SU-DHL-6 (cell line): ENCODE measurements at regions not wholly inside any gene's neighbourhood (a gene's known extent, or its start where the extent isn't known, plus 50 kb on each side); places are given as distances from the start of the nearest gene placed in this dataset.
"Not testable (repeated sequence)": the region's sequence is repeated elsewhere in the genome, so short reads cannot be mapped to it uniquely, and the experiment has no call there.

Experiments
- H2AFZ ChIP-seq: fragments of 200-600 bp; sonication (generic); 2 replicates; pipeline ENCODE4 v1.6.1; 2014; ENCODE audit warnings: low read depth, mild to moderate bottlenecking, moderate library complexity, mixed read lengths, antibody characterized with exemption, low read length; ENCODE audit not compliant: severe bottlenecking
- H3F3A ChIP-seq: fragments of 200-600 bp; shearing (Covaris generic); 2 replicates; pipeline ENCODE4 v1.6.0; 2016; ENCODE audit warnings: antibody characterized with exemption, mild to moderate bottlenecking; ENCODE audit not compliant: insufficient read depth
- H3K27ac ChIP-seq: fragments of 200-600 bp; sonication (generic); 2 replicates; pipeline ENCODE4 v1.5.1; 2016; ENCODE audit warnings: low read depth, mild to moderate bottlenecking, low read length, moderate library complexity, mixed read lengths
- H3K27me3 ChIP-seq: fragments of 200-600 bp; sonication (generic), shearing (Covaris generic); 2 replicates; pipeline ENCODE4 v1.6.0; 2014; ENCODE audit warnings: mild to moderate bottlenecking, low read length
- H3K36me3 ChIP-seq: fragments of 200-600 bp; sonication (generic); 2 replicates; pipeline ENCODE4 v1.6.1; 2014; ENCODE audit warnings: mild to moderate bottlenecking, low read length, mixed read lengths
- H3K4me2 ChIP-seq: fragments of 300-600, 200-600 bp; shearing (Covaris generic), sonication (generic); 2 replicates; pipeline ENCODE4 v1.6.0; 2014; ENCODE audit warnings: low read length, low read depth, mild to moderate bottlenecking; ENCODE audit not compliant: poor library complexity, severe bottlenecking
- H3K4me3 ChIP-seq: fragments of 200-600 bp; sonication (generic); 2 replicates; pipeline ENCODE4 v1.5.1; 2014; ENCODE audit warnings: antibody characterized with exemption, low read length, mild to moderate bottlenecking, mixed read lengths; ENCODE audit not compliant: insufficient read depth, poor library complexity, severe bottlenecking
- H3K79me2 ChIP-seq: fragments of 200-600 bp; sonication (generic); 2 replicates; pipeline ENCODE4 v1.6.1; 2014; ENCODE audit warnings: mild to moderate bottlenecking, low read length, moderate library complexity; ENCODE audit not compliant: insufficient read depth
- H3K9ac ChIP-seq: fragments of 200-600 bp; sonication (generic); 2 replicates; pipeline ENCODE4 v1.7.0; 2014; ENCODE audit warnings: mild to moderate bottlenecking, low read length
- H3K9me2 ChIP-seq: fragments of 200-600 bp; sonication (generic); replicated peaks from 2 replicates; pipeline ENCODE4 v1.6.1; 2014; ENCODE audit warnings: low read length; ENCODE audit not compliant: insufficient read depth
- H3K9me3 ChIP-seq: fragments of 200-600 bp; sonication (generic); 2 replicates; pipeline ENCODE4 v1.6.1; 2014; ENCODE audit warnings: low read length, mixed read lengths; ENCODE audit not compliant: insufficient read depth
- H4K20me1 ChIP-seq: fragments of 200-600 bp; sonication (generic); 2 replicates; pipeline ENCODE4 v1.6.1; 2014; ENCODE audit warnings: low read depth, mild to moderate bottlenecking, antibody characterized with exemption, low read length, moderate library complexity, mixed read lengths
- EZH2phosphoT487 ChIP-seq: fragments of 200-600 bp; sonication (generic), shearing (Covaris generic); conservative IDR thresholded peaks from 2 replicates; pipeline ENCODE4 v1.6.1; 2018; ENCODE audit warnings: mild to moderate bottlenecking, antibody characterized with exemption, low read length, moderate library complexity, mixed read lengths
- TF ChIP-seq, protein P1 (sequence below): fragments of 200-600 bp; sonication (generic); IDR thresholded peaks from one replicate; pipeline ENCODE4 v1.5.1; 2017; ENCODE audit warnings: antibody characterized with exemption, mild to moderate bottlenecking, low read length, moderate library complexity; ENCODE audit not compliant: insufficient read depth, poor library complexity, severe bottlenecking

DNA sequence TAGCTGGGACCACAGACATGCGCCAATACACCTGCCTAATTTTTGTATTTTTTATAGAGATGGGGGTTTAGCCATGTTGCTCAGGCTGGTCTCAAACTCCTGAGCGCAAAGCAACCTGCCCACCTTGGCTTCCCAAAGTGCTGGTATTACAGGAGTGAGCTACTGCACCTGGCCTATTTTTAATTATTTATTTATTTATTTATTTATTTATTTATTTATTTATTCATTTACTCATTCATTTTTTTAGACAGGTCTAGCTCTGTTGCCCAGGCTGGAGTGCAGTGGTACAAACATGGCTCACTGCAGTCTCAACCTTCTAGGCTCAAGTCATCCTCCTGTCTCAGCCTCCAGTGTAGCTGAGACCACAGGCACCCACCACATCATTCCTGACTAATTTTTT, 434.3 kb downstream of the DOK5 start:
- no peak overlapping the region for H3K9ac ChIP-seq
- no peaks in the 10 kb centered on the region for H3K79me2 ChIP-seq
- H3K27me3 ChIP-seq = no peaks in the 10 kb centered on the region
- no peaks in the 10 kb centered on the region for H4K20me1 ChIP-seq
- H3K9me3 ChIP-seq = no peaks in the 10 kb centered on the region
- no peak overlapping the region for H3K4me2 ChIP-seq
- H3K4me3 ChIP-seq = no peak overlapping the region
- H3K27ac ChIP-seq = no peak overlapping the region
- no peaks in the 10 kb centered on the region for H3K9me2 ChIP-seq
- peaks cover 3% of the 10 kb centered on the region; the same call in 1 of the 2 replicates for H3K36me3 ChIP-seq
- H3F3A ChIP-seq = no peaks in the 10 kb centered on the region
- H2AFZ ChIP-seq = no peak overlapping the region
- TF ChIP-seq, protein P1, sequence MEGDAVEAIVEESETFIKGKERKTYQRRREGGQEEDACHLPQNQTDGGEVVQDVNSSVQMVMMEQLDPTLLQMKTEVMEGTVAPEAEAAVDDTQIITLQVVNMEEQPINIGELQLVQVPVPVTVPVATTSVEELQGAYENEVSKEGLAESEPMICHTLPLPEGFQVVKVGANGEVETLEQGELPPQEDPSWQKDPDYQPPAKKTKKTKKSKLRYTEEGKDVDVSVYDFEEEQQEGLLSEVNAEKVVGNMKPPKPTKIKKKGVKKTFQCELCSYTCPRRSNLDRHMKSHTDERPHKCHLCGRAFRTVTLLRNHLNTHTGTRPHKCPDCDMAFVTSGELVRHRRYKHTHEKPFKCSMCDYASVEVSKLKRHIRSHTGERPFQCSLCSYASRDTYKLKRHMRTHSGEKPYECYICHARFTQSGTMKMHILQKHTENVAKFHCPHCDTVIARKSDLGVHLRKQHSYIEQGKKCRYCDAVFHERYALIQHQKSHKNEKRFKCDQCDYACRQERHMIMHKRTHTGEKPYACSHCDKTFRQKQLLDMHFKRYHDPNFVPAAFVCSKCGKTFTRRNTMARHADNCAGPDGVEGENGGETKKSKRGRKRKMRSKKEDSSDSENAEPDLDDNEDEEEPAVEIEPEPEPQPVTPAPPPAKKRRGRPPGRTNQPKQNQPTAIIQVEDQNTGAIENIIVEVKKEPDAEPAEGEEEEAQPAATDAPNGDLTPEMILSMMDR = no peak
- no peak for TF ChIP-seq EZH2phosphoT487

DNA sequence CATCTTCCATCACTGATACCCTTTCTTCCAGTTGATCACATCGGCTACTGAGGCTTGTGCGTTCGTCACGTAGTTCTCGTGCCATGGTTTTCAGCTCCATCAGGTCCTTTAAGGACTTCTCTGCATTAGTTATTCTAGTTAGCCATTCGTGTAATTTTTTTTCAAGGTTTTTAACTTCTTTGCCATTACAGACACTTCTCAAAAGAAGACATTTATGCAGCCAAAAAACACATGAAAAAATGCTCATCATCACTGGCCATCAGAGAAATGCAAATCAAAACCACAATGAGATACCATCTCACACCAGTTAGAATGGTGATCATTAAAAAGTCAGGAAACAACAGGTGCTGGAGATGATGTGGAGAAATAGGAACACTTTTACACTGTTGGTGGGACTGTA, 430.7 kb downstream of the DOK5 start:
- not testable (repeated sequence) for H3K4me3 ChIP-seq, H2AFZ ChIP-seq, H3K36me3 ChIP-seq, H3K4me2 ChIP-seq, H3K9ac ChIP-seq, H3F3A ChIP-seq, H3K9me2 ChIP-seq, H4K20me1 ChIP-seq, H3K27me3 ChIP-seq, H3K27ac ChIP-seq, H3K9me3 ChIP-seq, H3K79me2 ChIP-seq

DNA sequence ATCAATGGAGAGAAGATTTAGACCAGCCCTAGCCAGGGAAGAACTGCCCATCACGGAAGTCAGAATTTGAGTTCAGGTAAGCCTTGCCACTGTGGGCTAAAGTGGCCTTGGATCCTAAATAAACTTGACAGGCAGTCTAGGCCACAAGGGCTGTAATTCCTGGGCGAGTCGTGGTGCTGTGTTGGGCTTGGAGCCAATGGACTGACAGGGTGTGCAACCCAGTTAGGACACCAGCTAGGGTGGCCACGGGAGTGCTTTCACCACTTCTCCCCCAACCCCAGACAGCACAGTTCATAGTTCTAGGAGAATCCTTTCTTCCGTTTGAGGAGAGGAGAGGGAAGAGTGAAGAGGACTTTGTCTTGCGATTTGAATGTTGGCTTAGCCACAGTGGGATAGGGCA, 422.4 kb downstream of the DOK5 start:
- Histone ChIP-seq H3K79me2 (no peaks in the 10 kb centered on the region), H3K9ac (no peak overlapping the region), H2AFZ (no peak overlapping the region), H3K36me3 (no peaks in the 10 kb centered on the region), H3F3A (no peaks in the 10 kb centered on the region), H3K9me2 (no peaks in the 10 kb centered on the region), H3K27ac (no peak overlapping the region), H3K9me3 (no peaks in the 10 kb centered on the region), H3K4me2 (no peak overlapping the region), H4K20me1 (no peaks in the 10 kb centered on the region), H3K27me3 (no peaks in the 10 kb centered on the region), H3K4me3 (no peak overlapping the region)
- TF ChIP-seq, protein P1 = no peak
- TF ChIP-seq EZH2phosphoT487 = no peak

DNA sequence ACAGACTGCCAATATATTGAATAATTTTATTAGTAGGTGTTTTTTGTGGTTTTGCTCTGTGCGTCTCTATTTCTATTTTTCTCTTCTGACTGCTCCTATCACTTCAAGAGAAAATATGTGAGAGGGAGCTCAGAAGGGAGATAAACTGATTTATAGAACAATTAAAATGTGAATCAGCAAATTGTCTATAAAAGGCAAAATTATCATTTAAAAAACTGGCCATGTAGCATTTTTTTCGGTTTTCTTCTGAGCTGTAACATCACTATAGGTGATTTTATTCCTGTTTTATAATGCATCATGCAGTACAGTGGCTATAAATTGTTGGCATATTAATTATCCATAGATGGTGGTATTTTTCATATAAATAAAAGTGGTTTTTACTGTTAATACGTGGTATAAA, 416.5 kb downstream of the DOK5 start:
- no peak overlapping the region for H2AFZ ChIP-seq
- H3K4me2 ChIP-seq = no peak overlapping the region
- no peaks in the 10 kb centered on the region for H3K9me3 ChIP-seq
- no peaks in the 10 kb centered on the region for H3K27me3 ChIP-seq
- no peaks in the 10 kb centered on the region for H3K9me2 ChIP-seq
- TF ChIP-seq EZH2phosphoT487 = no peak
- TF ChIP-seq, protein P1 = no peak
- H3K79me2 ChIP-seq = no peaks in the 10 kb centered on the region
- no peaks in the 10 kb centered on the region for H4K20me1 ChIP-seq
- H3K27ac ChIP-seq = no peak overlapping the region
- no peak overlapping the region for H3K9ac ChIP-seq
- no peaks in the 10 kb centered on the region for H3K36me3 ChIP-seq
- H3K4me3 ChIP-seq = no peak overlapping the region
- no peaks in the 10 kb centered on the region for H3F3A ChIP-seq
